ENCODE measurements at regions not wholly inside any gene's neighbourhood (a gene's known extent, or its start where the extent isn't known, plus 50 kb on each side); places are given as distances from the start of the nearest gene placed in this dataset.

DNA sequence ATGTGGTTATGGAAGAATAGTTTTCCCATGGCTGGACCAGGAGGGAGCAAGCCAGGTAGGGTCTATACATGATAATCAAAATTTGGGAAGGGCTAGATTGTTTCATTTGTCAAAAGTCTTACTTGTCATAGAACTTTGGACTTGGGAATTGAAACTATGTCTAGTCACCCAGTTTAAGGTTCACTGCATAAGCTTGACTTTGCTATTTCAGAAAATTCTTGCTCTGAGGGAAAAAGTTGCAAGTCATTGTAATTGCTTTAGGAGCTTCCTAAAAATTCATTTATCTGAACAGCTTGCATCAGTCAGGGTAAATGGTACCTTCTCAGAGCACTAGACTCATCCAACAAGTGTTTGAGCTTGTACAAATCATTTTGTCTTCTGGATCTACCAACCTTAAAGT, 1194.7 kb downstream of the GALC start:
- Histone ChIP-seq H3K4me1 (ENCODE audit: control insufficient read depth, insufficient read depth, low read length) (no peaks in the 10 kb centered on the region), H3K36me3 (ENCODE audit: control insufficient read depth, insufficient read depth, low read length) (no peaks in the 10 kb centered on the region), H3K27me3 (ENCODE audit: control insufficient read depth, insufficient read depth, low read length) (no peaks in the 10 kb centered on the region), H3K4me3 (ENCODE audit: low read length) (no peak overlapping the region), H3K27ac (ENCODE audit: low read length) (no peak overlapping the region), H3K9me3 (ENCODE audit: control insufficient read depth, insufficient read depth, low read length) (peaks cover 1% of the 10 kb centered on the region)
- Mint-ChIP-seq H3K36me3 (no peaks in the 10 kb centered on the region), H3K4me3 (no peak overlapping the region), H3K9me3 (peaks cover 11% of the 10 kb centered on the region in 2 donors), H3K27ac (no peak overlapping the region), H3K27me3 (ENCODE audit: low read depth in 2 of 2) (no peaks in the 10 kb centered on the region), H3K4me1 (no peaks in the 10 kb centered on the region)
- ATAC-seq (no peak), DNase-seq (no peak)
- TF ChIP-seq, protein P1, sequence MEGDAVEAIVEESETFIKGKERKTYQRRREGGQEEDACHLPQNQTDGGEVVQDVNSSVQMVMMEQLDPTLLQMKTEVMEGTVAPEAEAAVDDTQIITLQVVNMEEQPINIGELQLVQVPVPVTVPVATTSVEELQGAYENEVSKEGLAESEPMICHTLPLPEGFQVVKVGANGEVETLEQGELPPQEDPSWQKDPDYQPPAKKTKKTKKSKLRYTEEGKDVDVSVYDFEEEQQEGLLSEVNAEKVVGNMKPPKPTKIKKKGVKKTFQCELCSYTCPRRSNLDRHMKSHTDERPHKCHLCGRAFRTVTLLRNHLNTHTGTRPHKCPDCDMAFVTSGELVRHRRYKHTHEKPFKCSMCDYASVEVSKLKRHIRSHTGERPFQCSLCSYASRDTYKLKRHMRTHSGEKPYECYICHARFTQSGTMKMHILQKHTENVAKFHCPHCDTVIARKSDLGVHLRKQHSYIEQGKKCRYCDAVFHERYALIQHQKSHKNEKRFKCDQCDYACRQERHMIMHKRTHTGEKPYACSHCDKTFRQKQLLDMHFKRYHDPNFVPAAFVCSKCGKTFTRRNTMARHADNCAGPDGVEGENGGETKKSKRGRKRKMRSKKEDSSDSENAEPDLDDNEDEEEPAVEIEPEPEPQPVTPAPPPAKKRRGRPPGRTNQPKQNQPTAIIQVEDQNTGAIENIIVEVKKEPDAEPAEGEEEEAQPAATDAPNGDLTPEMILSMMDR (IDR thresholded peaks at IDR 0.05): no peak
- intact Hi-C loops (cut with micrococcal nuclease): no loop called here

DNA sequence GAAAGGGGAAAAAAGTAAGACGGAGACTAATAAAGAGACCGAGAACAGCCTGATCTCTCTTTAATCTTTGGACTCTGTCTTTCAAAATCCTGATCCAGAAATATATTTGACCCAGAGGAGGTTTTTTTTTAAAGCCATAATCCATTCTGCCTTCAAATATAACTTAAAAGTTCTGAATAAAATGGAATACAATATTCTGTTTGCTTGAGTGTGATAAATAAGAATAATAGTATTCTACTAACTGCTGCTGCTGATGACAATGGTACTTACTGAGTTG, 1196.0 kb downstream of the GALC start:
- Mint-ChIP-seq H3K9me3 (peaks cover 15 to 16% of the 10 kb centered on the region in 2 donors), H3K27me3 (ENCODE audit: low read depth in 2 of 2) (no peaks in the 10 kb centered on the region), H3K27ac (no peak overlapping the region), H3K4me3 (no peak overlapping the region), H3K36me3 (no peaks in the 10 kb centered on the region), H3K4me1 (no peaks in the 10 kb centered on the region)
- Histone ChIP-seq H3K9me3 (ENCODE audit: control insufficient read depth, insufficient read depth, low read length) (no peaks in the 10 kb centered on the region), H3K4me1 (ENCODE audit: control insufficient read depth, insufficient read depth, low read length) (no peaks in the 10 kb centered on the region), H3K4me3 (ENCODE audit: low read length) (no peak overlapping the region), H3K27me3 (ENCODE audit: control insufficient read depth, insufficient read depth, low read length) (no peaks in the 10 kb centered on the region), H3K36me3 (ENCODE audit: control insufficient read depth, insufficient read depth, low read length) (no peaks in the 10 kb centered on the region), H3K27ac (ENCODE audit: low read length) (no peak overlapping the region)
- no peak for ATAC-seq
- TF ChIP-seq, protein P1 (IDR thresholded peaks at IDR 0.05): no peak
- 100% methylated on average over 2 of the region's 2 CpGs for WGBS (ENCODE audit: insufficient coverage)
- no peak for DNase-seq
- intact Hi-C loops (cut with micrococcal nuclease): no loop called here

DNA sequence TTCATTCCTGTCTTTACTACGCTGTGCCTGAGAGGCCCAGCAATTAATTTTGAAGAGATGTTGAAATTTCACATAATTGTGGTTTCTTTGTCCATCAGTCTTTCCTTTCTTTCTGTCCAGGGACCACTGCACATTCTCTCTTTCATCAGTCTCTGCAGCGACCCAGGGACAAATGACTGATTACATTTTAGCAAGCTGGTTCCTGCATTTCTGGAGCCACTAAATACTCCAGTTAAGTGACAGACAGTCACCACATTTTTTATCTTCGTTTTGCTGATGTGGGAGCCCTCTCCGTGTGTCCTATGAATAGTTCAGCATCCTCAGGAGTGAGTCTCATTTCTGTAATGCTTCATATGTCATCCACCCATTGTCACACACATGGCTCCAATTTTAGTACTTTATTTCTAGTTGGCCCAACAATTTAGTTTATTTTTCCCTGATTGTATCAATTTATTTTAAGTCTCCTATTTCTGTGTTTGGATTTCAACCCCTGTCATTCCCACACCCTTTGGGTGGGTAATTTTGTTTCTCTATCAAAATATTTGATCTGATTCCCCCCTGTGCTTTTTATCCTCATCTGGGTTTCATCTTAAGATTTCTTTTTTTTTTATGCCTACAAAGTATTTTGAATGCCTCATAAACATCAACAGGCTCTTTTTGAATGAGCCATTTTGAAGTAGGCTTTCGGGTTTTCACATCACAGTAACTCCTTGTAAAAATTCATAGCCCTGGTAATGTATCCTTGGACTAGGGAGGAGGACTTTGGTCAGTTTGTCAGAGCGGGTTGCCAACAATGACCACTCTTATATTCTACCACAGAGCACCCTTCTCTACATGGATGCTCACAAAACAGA, 1196.5 kb downstream of the GALC start:
- no peaks in the 10 kb centered on the region for H3K4me1 Mint-ChIP-seq
- no peak overlapping the region for H3K4me3 Mint-ChIP-seq
- intact Hi-C loops (cut with micrococcal nuclease): no loop called here
- no peak for ATAC-seq
- no peak for DNase-seq
- H3K27ac Mint-ChIP-seq: no peak overlapping the region
- WGBS (ENCODE audit: insufficient coverage): 62% methylated on average over 4 of the region's 6 CpGs
- TF ChIP-seq, protein P1 (IDR thresholded peaks at IDR 0.05): no peak
- Histone ChIP-seq H3K27me3 (ENCODE audit: control insufficient read depth, insufficient read depth, low read length) (no peaks in the 10 kb centered on the region), H3K4me1 (ENCODE audit: control insufficient read depth, insufficient read depth, low read length) (no peaks in the 10 kb centered on the region), H3K9me3 (ENCODE audit: control insufficient read depth, insufficient read depth, low read length) (no peaks in the 10 kb centered on the region), H3K4me3 (ENCODE audit: low read length) (no peak overlapping the region), H3K36me3 (ENCODE audit: control insufficient read depth, insufficient read depth, low read length) (no peaks in the 10 kb centered on the region), H3K27ac (ENCODE audit: low read length) (no peak overlapping the region)
- no peaks in the 10 kb centered on the region for H3K27me3 Mint-ChIP-seq (ENCODE audit: low read depth in 2 of 2)
- H3K36me3 Mint-ChIP-seq: no peaks in the 10 kb centered on the region
- peaks cover 12 to 18% of the 10 kb centered on the region in 2 donors for H3K9me3 Mint-ChIP-seq

- intact Hi-C loops (cut with micrococcal nuclease): no loop called here
- Mint-ChIP-seq H3K27ac (no peak overlapping the region), H3K9me3 (peaks cover 14 to 22% of the 10 kb centered on the region in 2 donors), H3K4me1 (no peaks in the 10 kb centered on the region), H3K36me3 (no peaks in the 10 kb centered on the region), H3K4me3 (no peak overlapping the region), H3K27me3 (ENCODE audit: low read depth in 2 of 2) (no peaks in the 10 kb centered on the region)
- Histone ChIP-seq H3K27ac (ENCODE audit: low read length) (no peak overlapping the region), H3K4me3 (ENCODE audit: low read length) (no peak overlapping the region), H3K9me3 (ENCODE audit: control insufficient read depth, insufficient read depth, low read length) (no peaks in the 10 kb centered on the region), H3K27me3 (ENCODE audit: control insufficient read depth, insufficient read depth, low read length) (no peaks in the 10 kb centered on the region), H3K4me1 (ENCODE audit: control insufficient read depth, insufficient read depth, low read length) (no peaks in the 10 kb centered on the region), H3K36me3 (ENCODE audit: control insufficient read depth, insufficient read depth, low read length) (no peaks in the 10 kb centered on the region)
- DNase-seq (no peak), ATAC-seq (no peak)
- TF ChIP-seq, protein P1 (IDR thresholded peaks at IDR 0.05): no peak
These were observed 1198.3 kb downstream of the GALC start for GRCh38 chr14:86794689-86795088.
